ENCODE measurements at regions not wholly inside any gene's neighbourhood (a gene's known extent, or its start where the extent isn't known, plus 50 kb on each side); places are given as distances from the start of the nearest gene placed in this dataset.

- Histone ChIP-seq H3K4me3 (no peak overlapping the region), H3K36me3 (no peaks in the 10 kb centered on the region), H3K27me3 (no peaks in the 10 kb centered on the region), H3K9me3 (no peaks in the 10 kb centered on the region), H3K27ac (peak overlapping the region; percentile 6 to 70), H3K4me1 (peaks cover 0 to 3% of the 10 kb centered on the region in 2 donors)
- intact Hi-C loops (cut with DNase I; ENCODE audit: low total_unique reads), result no loop called here
- TF ChIP-seq CTCF (IDR thresholded peaks at IDR 0.05) (no peak), POLR2AphosphoS5 (IDR thresholded peaks at IDR 0.05) (no peak), POLR2A (IDR thresholded peaks at IDR 0.05) (no peak)
- no peak for DNase-seq (ENCODE audit: low spot score in 2 of 2)
These were observed 86.1 kb upstream of the ITPRID2 start for GRCh38 chr2:181805228-181806038.

GRCh38 chr2:181806039-181806392 lies 85.5 kb upstream of the ITPRID2 start:
- intact Hi-C loops (cut with DNase I; ENCODE audit: low total_unique reads), result no loop called here
- H3K36me3 ChIP-seq, result no peaks in the 10 kb centered on the region
- no peaks in the 10 kb centered on the region for H3K9me3 ChIP-seq
- TF ChIP-seq POLR2AphosphoS5 (IDR thresholded peaks at IDR 0.05) (no peak), POLR2A (IDR thresholded peaks at IDR 0.05) (no peak), CTCF (IDR thresholded peaks at IDR 0.05) (no peak)
- H3K4me1 ChIP-seq, result peaks cover 0 to 3% of the 10 kb centered on the region in 2 donors
- H3K4me3 ChIP-seq, result no peak overlapping the region
- no peak for DNase-seq (ENCODE audit: low spot score in 2 of 2)
- peak overlapping the region; percentile 6 to 70 for H3K27ac ChIP-seq
- no peaks in the 10 kb centered on the region for H3K27me3 ChIP-seq

GRCh38 chr2:181807526-181807925 lies 84.0 kb upstream of the ITPRID2 start:
- no peaks in the 10 kb centered on the region for H3K9me3 ChIP-seq
- H3K27ac ChIP-seq, result no peak overlapping the region
- H3K4me1 ChIP-seq, result peaks cover 0 to 3% of the 10 kb centered on the region in 2 donors
- no peaks in the 10 kb centered on the region for H3K36me3 ChIP-seq
- intact Hi-C loops (cut with DNase I; ENCODE audit: low total_unique reads), result no loop called here
- TF ChIP-seq POLR2A (IDR thresholded peaks at IDR 0.05) (no peak), CTCF (IDR thresholded peaks at IDR 0.05) (no peak), POLR2AphosphoS5 (IDR thresholded peaks at IDR 0.05) (no peak)
- no peak overlapping the region for H3K4me3 ChIP-seq
- no peak for DNase-seq (ENCODE audit: low spot score in 2 of 2)
- no peaks in the 10 kb centered on the region for H3K27me3 ChIP-seq

- intact Hi-C loops (cut with DNase I; ENCODE audit: low total_unique reads), result no loop called here
- Histone ChIP-seq H3K4me1 (no peaks in the 10 kb centered on the region), H3K27me3 (no peaks in the 10 kb centered on the region)
These were observed 80.5 kb upstream of the ITPRID2 start for GRCh38 chr2:181810823-181811695.

GRCh38 chr2:181812106-181812743 lies 79.3 kb upstream of the ITPRID2 start:
- DNase-seq (ENCODE audit: low spot score in 2 of 2), result no peak
- no peak for TF ChIP-seq POLR2AphosphoS5 (IDR thresholded peaks at IDR 0.05)
- TF ChIP-seq CTCF (IDR thresholded peaks at IDR 0.05), result no peak
- no peak for TF ChIP-seq POLR2A (IDR thresholded peaks at IDR 0.05)
- H3K36me3 ChIP-seq, result no peaks in the 10 kb centered on the region
- H3K27ac ChIP-seq, result no peak overlapping the region
- H3K4me3 ChIP-seq, result no peak overlapping the region
- H3K9me3 ChIP-seq, result no peaks in the 10 kb centered on the region
- no peaks in the 10 kb centered on the region for H3K27me3 ChIP-seq
- H3K4me1 ChIP-seq, result no peaks in the 10 kb centered on the region
- intact Hi-C loops (cut with DNase I; ENCODE audit: low total_unique reads), result no loop called here

More at GRCh38 chr2:181810823-181811695, 80.5 kb upstream of the ITPRID2 start:
- peak overlapping the region; percentile 52 to 85 for H3K27ac ChIP-seq
- peak overlapping the region in 1 of 3 donors; percentile 29 for H3K4me3 ChIP-seq
- no peak for DNase-seq (ENCODE audit: low spot score in 2 of 2)
- H3K9me3 ChIP-seq, result no peaks in the 10 kb centered on the region
- peak in 1 of 3 donors; percentile 61 for TF ChIP-seq POLR2AphosphoS5 (IDR thresholded peaks at IDR 0.05)
- no peak for TF ChIP-seq POLR2A (IDR thresholded peaks at IDR 0.05)
- no peaks in the 10 kb centered on the region for H3K36me3 ChIP-seq
